Glomerular visceral epithelial cell (primary cell): ENCODE measurements at regions not wholly inside any gene's neighbourhood (a gene's known extent, or its start where the extent isn't known, plus 50 kb on each side); places are given as distances from the start of the nearest gene placed in this dataset.

Experiments
- DNase-seq: peaks from one replicate; pipeline ENCODE4 v3.0.0-alpha.2; 2016; ENCODE audit errors: extremely low spot score

DNA sequence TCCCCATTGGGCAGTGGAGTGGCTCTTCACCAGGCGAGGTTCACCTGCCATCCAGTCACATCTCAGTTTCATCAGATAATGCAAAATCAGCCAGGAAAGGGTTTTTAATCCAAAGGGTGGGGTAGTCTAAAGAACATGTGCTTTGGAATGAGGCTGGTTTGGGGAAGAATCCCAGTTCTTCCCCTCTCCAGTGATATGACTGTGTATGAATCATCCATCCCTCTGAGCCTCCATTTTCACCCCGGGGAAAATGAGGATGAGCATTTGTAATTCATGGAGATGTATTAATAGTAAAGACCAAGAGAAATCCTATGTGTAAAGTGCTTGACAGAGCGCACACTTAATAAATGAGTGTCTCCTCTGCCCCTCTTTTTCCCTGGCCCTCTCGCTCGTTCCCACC, 215.1 kb upstream of the FGGY start:
- DNase-seq: no peak

- DNase-seq: peak; percentile 50
These were observed 212.7 kb upstream of the FGGY start for GRCh38 chr1:59083946-59084865.

GRCh38 chr1:59085101-59085500, 211.8 kb upstream of the FGGY start:
- no peak for DNase-seq

GRCh38 chr1:59089036-59089798, 207.7 kb upstream of the FGGY start:
- no peak for DNase-seq

- DNase-seq: no peak
These were observed 206.9 kb upstream of the FGGY start for GRCh38 chr1:59089922-59090457.

GRCh38 chr1:59092126-59092525, 204.8 kb upstream of the FGGY start:
- DNase-seq: no peak

DNA sequence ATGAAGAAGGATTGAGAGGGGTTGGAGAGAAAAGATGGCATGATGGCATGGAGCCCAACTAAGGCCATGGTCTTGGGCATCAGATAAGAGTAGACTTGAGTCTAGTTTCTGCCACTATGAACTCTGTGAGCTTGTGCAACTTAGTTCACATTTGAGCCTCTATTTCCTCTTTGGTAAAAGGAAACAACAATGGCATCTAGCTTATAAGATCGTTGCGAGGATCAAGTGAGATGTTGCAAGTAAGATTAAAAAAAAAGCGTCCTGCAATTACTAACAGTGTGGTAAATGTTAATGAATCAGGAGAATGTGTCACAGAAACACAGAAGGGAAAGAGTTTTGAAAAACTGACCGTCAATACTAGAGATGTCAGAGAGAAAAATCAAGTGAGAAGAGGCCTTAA, 202.9 kb upstream of the FGGY start:
- no peak for DNase-seq

GRCh38 chr1:59096501-59096900, 200.4 kb upstream of the FGGY start:
- DNase-seq: no peak

DNA sequence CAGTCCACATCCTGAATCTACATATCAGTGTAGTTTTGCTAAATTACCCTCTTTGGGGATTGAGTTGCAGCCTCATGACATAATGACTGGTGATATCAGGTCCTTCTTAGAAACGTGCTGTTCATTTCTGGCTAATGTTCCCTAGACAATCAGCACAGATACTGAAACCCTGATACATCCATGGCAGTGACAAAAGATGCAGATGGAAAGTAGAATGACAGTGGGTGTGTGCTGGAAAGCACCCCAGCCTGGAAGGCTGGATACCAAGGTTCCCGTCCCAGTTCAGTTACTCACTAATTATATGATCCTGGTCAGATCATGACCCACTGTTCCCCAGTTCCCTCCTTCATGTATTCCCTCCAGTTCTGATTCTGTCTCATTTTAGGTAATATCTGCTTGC, 198.2 kb upstream of the FGGY start:
- DNase-seq: no peak

GRCh38 chr1:59100708-59101374, 196.1 kb upstream of the FGGY start:
- no peak for DNase-seq

GRCh38 chr1:59101518-59101917, 195.4 kb upstream of the FGGY start:
- no peak for DNase-seq

DNA sequence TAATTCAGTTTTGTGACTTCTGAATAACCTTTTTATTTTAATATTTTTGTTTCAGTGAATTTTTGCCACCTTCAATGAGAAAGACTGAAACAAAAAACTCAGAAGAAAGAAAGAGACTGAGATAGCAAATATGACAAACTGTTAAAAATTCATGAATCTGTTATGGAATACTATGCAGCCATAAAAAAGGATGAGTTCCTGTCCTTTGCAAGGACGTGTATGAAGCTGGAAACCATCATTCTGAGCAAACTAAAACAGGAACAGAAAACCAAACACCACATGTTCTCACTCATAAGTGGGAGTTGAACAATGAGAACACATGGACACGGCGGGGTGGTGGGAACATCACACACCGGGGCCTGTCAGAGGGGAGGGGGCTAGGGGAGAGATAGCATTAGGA, 193.4 kb upstream of the FGGY start:
- no peak for DNase-seq

GRCh38 chr1:59104191-59104760, 192.6 kb upstream of the FGGY start:
- DNase-seq: no peak

GRCh38 chr1:59105548-59106507, 191.1 kb upstream of the FGGY start:
- DNase-seq: no peak

DNA sequence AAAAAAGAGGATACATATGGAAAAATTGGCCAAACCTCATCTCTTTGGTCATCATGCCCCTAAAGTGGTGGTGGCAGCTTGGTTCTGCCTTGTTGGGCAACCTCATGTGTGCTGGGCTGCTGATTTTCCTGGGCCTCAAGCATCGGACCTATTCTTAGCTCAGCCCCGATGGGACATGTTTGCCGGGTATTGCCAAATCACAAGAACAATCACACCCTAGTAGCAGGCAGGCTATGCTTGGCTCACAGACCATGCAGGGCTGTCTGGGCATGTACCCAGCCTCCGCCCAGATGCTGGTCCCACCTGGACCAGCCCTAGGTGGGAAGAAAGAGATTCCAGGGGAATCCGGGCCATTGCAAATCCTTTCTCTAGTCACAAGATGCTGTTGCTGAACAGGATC, 189.4 kb upstream of the FGGY start:
- DNase-seq: no peak

DNA sequence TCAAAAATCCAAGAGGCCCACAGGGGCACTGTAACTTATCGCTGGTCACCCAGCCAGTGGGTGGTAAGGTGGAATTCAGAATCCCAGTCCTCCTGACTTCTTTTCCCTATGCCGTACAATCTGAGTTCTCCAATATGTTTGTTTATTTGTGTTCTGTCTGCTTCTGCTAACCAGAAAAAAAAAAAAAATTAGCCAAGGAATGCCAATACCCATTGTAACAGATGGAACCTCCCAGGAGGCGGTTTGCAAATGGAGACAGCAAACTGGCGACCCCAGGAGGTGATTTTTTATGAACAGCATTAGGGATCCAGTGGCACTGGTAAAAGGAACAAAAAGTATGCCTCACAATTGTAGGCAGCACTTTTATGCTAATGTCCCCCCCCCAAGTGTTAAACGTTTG, 189.0 kb upstream of the FGGY start:
- DNase-seq: no peak

- no peak for DNase-seq
These were observed 188.2 kb upstream of the FGGY start for GRCh38 chr1:59108481-59109317.

- no peak for DNase-seq
These were observed 186.6 kb upstream of the FGGY start for GRCh38 chr1:59110271-59110670.

DNA sequence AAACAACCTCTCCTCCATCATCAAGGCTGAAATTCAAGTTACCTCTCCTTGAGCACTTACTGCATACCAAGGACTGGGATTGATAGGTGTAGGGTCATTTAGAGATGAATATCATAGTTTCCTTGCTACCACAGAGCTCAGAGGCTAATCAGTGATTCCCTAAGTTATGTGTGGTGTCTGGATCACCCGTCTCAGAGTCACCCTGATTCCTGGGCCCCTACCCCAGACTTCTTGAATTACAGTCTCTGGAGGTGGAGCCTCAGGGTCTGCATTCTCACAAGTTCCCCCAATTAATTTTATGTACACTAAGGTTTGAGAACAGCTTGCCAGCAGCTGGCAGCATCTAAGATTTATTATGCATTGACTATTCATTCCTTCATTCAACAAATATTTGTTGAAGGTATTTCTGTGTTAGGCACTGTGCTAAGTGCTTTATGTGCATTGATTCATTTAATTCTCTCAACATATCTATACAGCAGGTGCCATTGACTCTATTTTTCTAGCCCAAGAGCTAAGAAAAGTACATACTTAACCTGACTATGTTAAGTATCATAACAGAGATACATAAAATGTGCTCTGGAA, 182.9 kb upstream of the FGGY start:
- no peak for DNase-seq
